C4-2B (cell line): ENCODE measurements at regions not wholly inside any gene's neighbourhood (a gene's known extent, or its start where the extent isn't known, plus 50 kb on each side); places are given as distances from the start of the nearest gene placed in this dataset.

Experiments
- H3K27ac ChIP-seq: fragments of 450-650 bp; 2 replicates; pipeline ENCODE4 v1.5.1; 2017
- CTCF ChIP-seq: fragments of 450-650 bp; conservative IDR thresholded peaks from 2 replicates; pipeline ENCODE4 v1.5.1; 2017; ENCODE audit warnings: mild to moderate bottlenecking
- ZFX ChIP-seq: fragments of 450-650 bp; IDR thresholded peaks from 2 replicates; pipeline ENCODE4 v1.6.1; 2017

DNA sequence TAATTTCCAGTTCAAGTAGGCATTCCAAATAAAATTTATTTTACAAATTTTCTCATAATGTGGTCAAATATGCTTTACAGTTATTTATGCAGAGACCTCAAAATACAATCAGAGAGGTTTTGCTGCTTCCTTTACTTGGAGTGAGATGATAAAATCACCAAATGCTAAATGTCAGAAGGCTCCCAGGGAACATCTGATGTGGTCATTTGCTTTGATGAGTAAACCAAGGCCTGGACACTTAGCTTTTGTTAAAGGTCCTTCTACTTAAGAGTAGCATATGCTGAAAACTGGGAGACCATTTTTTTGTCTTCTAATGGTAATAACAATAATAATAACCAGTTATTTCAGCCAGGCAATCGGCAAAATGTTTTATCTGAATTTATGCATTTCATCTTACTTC, 60.6 kb upstream of the AKR1E2 start:
- TF ChIP-seq CTCF = no peak
- no peak for TF ChIP-seq ZFX
- H3K27ac ChIP-seq = no peak overlapping the region

DNA sequence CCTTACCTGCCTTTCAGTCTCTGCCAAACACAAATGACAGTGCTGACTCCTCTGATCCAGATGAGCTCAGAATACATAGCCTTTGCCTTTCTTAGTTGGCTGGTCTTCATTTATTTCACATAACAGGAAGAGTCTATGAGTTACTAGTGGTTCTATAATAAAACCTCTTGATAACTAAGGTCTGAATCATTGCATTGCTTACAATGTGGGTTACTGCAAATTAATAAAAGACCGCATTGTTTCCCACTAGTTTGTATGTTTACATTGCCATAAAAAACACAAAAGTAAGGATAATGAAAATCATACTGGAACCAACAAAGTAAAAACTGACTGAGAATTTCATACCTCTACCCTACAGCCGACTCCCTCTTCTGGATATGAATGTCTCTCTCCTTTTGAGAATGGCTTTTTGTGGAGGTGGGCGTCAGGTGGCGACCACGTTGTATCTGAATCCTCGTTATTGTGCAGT, 62.0 kb upstream of the AKR1E2 start:
- no peak overlapping the region for H3K27ac ChIP-seq

DNA sequence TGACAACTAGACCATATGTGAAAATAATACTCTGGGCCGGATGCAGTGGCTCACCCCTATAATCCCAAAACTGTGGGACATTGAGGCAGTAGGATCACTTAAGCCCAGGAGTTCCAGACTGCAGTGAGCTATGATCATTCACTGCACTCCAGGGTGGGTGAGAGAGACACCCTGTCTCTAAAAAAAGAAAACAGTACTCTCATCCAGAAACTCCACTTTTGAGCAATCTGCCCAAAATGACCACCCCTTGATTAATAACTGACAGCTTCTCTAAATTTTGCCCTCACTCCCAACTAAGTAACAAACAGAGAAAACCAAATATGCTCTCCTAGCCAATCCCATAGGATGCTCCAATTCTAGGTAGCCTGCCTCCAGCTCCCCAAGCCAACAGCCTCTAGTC, 62.5 kb upstream of the AKR1E2 start:
- no peak overlapping the region for H3K27ac ChIP-seq
- TF ChIP-seq ZFX (no peak), CTCF (no peak)

More for the DNA sequence above, 62.0 kb upstream of the AKR1E2 start:
- TF ChIP-seq CTCF (no peak), ZFX (no peak)

GRCh38 chr10:4758256-4758655, 67.8 kb upstream of the AKR1E2 start:
- H3K27ac ChIP-seq = no peak overlapping the region
- TF ChIP-seq ZFX = no peak
- no peak for TF ChIP-seq CTCF

DNA sequence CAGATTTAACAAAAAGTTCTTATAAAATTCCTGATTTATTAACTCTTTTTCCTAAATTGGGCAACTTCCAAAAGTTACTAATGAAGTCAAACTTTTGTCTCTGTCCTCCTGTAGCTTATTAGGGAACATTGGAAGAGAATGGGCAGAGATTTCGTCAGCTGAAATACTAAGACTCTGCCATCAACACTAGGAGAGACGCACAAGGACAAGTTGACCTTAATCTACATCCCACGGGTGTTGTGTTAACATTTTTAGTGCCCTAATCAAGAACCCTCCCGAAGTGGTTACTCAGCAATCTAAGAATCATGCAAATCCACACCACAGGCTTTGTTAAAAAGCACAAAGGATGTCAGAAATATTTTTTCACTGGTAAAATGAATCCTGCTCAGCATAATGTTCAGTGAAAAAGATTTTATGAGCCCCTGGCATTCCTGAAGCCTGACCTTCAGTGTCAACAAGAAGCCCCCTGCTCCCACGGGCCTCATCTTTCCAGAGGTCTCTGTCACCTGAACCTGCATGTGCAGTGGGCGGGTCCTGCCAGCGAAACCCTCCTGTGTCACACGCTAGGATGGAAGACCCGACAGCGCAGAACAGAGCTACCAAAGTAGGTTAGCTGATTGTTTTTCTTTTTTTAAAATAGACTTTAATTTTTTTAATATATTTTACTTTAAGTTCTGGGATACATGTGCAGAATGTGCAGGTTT, 70.6 kb upstream of the AKR1E2 start:
- TF ChIP-seq CTCF = no peak
- TF ChIP-seq ZFX = no peak
- no peak overlapping the region for H3K27ac ChIP-seq

DNA sequence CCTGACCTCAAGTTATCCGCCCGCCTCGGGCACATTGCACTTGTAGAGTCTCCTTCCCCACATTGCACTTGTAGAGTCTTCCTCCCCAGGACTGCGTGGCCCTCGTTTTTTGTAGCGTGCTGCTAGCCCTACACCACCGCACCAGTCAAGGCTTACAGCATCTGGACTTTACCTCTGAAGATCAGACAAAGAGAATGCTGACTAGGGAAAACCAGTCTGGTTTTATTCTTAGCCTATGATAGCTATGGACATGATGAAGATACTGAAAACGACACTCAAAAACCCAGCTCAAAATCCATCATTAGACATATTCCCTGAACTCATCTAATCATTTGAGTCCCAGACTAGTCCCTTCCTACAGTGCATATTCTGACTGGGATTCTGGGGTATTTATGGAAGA, 71.9 kb upstream of the AKR1E2 start:
- TF ChIP-seq CTCF (no peak), ZFX (no peak)

GRCh38 chr10:4751211-4751610, 74.8 kb upstream of the AKR1E2 start:
- TF ChIP-seq ZFX (no peak), CTCF (no peak)
- no peak overlapping the region for H3K27ac ChIP-seq

More for the DNA sequence above, 71.9 kb upstream of the AKR1E2 start:
- no peak overlapping the region for H3K27ac ChIP-seq
